ENCODE measurements at regions not wholly inside any gene's neighbourhood (a gene's known extent, or its start where the extent isn't known, plus 50 kb on each side); places are given as distances from the start of the nearest gene placed in this dataset.

DNA sequence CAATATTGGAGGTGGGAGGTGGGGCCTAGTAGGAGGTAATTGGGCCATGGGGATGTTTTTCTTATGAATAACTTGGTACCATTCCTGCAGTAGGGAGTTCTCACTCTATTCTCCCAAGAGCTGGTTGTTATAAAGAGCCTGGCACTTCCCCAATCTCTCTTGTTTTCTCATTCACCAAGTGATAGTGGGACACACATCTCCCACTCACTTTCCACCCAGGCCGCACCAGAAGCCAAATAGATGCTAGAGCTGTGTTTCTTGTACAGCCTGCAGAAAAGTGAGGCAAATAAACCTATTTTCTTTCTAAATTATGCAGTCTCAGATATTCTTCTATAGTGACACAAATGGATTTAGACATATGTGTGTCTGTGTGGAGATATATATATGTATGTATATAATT lies 117.6 kb downstream of the ANKRD50 start:
- intact Hi-C loops (cut with DNase I): no loop called here

DNA sequence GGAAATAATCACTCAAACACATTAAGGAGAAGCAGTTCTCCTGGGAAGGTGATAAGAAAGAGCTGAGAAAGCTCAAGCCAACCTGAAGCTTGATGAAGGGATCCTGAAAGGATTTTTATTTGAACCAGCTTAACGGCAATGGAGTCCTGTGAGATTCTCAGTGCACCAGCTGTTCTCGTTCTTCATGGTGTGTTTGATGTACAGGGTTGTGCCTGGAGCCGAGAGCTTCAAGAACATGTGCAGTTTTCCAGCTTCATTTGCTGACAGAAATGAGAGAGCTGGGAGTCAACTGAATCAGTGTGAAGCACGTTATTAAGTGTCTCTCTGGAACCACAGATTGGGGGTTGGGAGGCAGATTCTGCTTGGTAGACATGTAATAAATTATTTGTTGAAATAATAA lies 115.7 kb downstream of the ANKRD50 start:
- intact Hi-C loops (cut with DNase I): no loop called here
- H3K9me3 ChIP-seq: no peaks in the 10 kb centered on the region
- no peak overlapping the region for H3K4me3 ChIP-seq
- 57 to 70% methylated on average over 4 of the region's 4 CpGs for WGBS, 2 donors
- FAIRE-seq: no peak
- no peaks in the 10 kb centered on the region for H3K36me3 ChIP-seq
- TF ChIP-seq, protein P1, sequence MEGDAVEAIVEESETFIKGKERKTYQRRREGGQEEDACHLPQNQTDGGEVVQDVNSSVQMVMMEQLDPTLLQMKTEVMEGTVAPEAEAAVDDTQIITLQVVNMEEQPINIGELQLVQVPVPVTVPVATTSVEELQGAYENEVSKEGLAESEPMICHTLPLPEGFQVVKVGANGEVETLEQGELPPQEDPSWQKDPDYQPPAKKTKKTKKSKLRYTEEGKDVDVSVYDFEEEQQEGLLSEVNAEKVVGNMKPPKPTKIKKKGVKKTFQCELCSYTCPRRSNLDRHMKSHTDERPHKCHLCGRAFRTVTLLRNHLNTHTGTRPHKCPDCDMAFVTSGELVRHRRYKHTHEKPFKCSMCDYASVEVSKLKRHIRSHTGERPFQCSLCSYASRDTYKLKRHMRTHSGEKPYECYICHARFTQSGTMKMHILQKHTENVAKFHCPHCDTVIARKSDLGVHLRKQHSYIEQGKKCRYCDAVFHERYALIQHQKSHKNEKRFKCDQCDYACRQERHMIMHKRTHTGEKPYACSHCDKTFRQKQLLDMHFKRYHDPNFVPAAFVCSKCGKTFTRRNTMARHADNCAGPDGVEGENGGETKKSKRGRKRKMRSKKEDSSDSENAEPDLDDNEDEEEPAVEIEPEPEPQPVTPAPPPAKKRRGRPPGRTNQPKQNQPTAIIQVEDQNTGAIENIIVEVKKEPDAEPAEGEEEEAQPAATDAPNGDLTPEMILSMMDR (IDR thresholded peaks at IDR 0.05): no peak
- no peak for ATAC-seq
- no peak for DNase-seq
- no peak overlapping the region for H3K27ac ChIP-seq
- no peaks in the 10 kb centered on the region for H3K4me1 ChIP-seq
- H3K27me3 ChIP-seq: no peaks in the 10 kb centered on the region

More for the DNA sequence above, 117.6 kb downstream of the ANKRD50 start:
- no peak for FAIRE-seq
- no peaks in the 10 kb centered on the region for H3K4me1 ChIP-seq
- ATAC-seq: no peak
- no peaks in the 10 kb centered on the region for H3K27me3 ChIP-seq
- no peaks in the 10 kb centered on the region for H3K36me3 ChIP-seq
- no peak overlapping the region for H3K4me3 ChIP-seq
- H3K9me3 ChIP-seq: no peaks in the 10 kb centered on the region
- no peak overlapping the region for H3K27ac ChIP-seq
- TF ChIP-seq, protein P1 (IDR thresholded peaks at IDR 0.05): no peak
- 98 to 100% methylated on average over 1 of the region's 1 CpG for WGBS, 2 donors
- DNase-seq: no peak

- no peaks in the 10 kb centered on the region for H3K4me1 ChIP-seq
- no peak overlapping the region for H3K4me3 ChIP-seq
- intact Hi-C loops (cut with DNase I): no loop called here
- no peaks in the 10 kb centered on the region for H3K27me3 ChIP-seq
- H3K36me3 ChIP-seq: no peaks in the 10 kb centered on the region
- ATAC-seq (no peak), FAIRE-seq (no peak), DNase-seq (no peak)
- 17 to 33% methylated on average over 2 of the region's 2 CpGs for WGBS, 2 donors
- TF ChIP-seq, protein P1 (IDR thresholded peaks at IDR 0.05): no peak
- H3K27ac ChIP-seq: no peak overlapping the region
- H3K9me3 ChIP-seq: no peaks in the 10 kb centered on the region
Measured at GRCh38 chr4:124610211-124610610, 102.3 kb downstream of the ANKRD50 start.

Data from pancreas (tissue), 10 donors.